RCC 7860 (cell line): ENCODE measurements at regions not wholly inside any gene's neighbourhood (a gene's known extent, or its start where the extent isn't known, plus 50 kb on each side); places are given as distances from the start of the nearest gene placed in this dataset.
"Not testable (repeated sequence)": the region's sequence is repeated elsewhere in the genome, so short reads cannot be mapped to it uniquely, and the experiment has no call there.

Experiments
- DNase-seq: peaks from one replicate; pipeline ENCODE4 v3.0.0-alpha.2; 2015; ENCODE audit warnings: low spot score
- FAIRE-seq: peaks from 2 replicates; lab custom pipeline; 2012; peaks lifted over from hg19 to GRCh38; lab: Jason Lieb, UNC

DNA sequence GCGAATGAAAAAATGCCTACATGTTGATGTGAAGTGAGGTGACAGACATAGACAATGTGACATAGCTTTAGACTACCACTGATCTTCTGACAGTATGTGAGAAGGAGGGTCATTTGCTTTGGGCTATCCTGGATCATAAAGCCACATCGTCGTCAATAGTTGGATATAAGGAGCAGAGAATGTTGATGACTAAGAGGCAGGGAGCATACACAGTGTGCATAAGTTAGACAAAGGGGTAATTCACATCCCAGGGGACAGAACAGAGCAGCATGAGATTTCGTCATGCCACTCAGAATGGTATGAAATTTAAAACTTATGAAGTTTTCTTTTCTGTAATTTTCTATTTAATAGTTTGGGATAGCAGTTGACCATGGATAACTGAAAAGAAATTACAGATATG, 403.2 kb downstream of the DSC3 start:
- no peak for DNase-seq

GRCh38 chr18:30634249-30634648, 408.3 kb downstream of the DSC3 start:
- no peak for FAIRE-seq
- no peak for DNase-seq

More for the DNA sequence above, 403.2 kb downstream of the DSC3 start:
- no peak for FAIRE-seq

- no peak for FAIRE-seq
- no peak for DNase-seq
These were observed 410.4 kb downstream of the DSC3 start for GRCh38 chr18:30632071-30632698.

GRCh38 chr18:30625961-30626360, 416.6 kb downstream of the DSC3 start:
- FAIRE-seq (no peak), DNase-seq (no peak)

DNA sequence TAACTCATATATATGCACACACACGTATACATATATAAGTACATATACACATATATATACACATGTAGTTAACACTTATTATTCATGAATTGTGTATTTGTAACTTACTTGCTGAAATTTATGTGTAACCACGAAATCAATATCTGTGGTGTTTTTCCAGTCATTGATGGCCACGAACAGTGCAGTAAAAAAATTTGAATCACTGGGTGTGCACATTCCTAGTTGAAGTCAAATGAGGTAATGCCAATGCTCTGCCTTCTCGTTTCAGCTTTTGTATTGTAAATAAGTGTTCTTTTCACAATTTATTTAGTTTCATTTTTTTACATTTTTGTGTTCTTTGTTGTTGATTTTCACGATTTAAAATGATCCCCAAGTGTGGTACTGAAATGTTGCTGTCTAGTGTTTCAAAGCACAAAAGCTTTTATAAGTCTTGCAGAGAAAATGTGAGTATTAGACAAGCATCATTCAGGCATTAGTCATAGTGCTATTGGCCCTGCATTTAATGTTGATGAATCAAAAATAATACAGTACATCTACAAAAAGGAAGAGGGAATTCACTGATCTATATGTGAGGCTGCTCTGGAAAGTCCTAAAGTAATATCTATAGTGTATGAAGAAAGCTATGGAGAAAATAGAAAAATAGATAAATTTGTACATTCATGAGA, 419.0 kb downstream of the DSC3 start:
- DNase-seq, result no peak
- no peak for FAIRE-seq

- DNase-seq (no peak), FAIRE-seq (no peak)
These were observed 419.9 kb downstream of the DSC3 start for GRCh38 chr18:30622635-30623034.

DNA sequence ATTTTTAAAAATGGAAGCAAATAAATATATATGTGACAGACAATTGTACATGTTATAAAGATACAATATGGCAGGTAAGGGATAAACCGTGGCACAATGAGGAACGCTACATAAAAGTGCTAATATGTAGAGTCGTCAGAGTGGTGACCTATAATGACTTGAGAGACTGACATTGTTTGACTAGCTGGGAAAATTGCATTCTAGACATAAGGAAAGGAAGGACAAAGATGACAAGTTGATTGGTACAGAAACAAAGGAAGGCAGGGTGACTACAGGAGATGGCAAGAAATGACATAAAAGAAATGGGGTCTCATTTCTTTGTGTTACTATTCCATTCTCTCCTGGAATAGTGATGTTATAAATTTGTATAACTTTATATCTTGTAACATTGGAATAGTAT, 420.4 kb downstream of the DSC3 start:
- DNase-seq, result no peak
- no peak for FAIRE-seq

DNA sequence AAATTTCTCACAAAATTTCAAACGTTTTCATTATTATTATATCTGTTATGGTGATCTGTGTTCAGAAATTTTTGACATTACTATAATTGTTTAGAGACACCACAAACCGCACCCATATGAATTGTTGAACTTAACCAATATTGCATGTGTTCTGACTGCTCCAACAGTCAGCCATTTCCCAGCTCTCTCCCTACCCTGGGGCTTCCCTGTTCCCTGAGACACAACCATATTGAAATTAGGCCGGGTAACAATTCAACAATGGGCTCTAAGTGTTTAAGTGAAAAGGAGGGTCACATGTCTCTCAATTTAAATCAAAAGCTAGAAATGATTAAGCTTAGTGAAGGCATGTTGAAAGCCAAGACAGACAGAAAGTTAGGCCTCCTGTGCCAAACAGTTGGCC, 424.0 kb downstream of the DSC3 start:
- no peak for FAIRE-seq
- no peak for DNase-seq

DNA sequence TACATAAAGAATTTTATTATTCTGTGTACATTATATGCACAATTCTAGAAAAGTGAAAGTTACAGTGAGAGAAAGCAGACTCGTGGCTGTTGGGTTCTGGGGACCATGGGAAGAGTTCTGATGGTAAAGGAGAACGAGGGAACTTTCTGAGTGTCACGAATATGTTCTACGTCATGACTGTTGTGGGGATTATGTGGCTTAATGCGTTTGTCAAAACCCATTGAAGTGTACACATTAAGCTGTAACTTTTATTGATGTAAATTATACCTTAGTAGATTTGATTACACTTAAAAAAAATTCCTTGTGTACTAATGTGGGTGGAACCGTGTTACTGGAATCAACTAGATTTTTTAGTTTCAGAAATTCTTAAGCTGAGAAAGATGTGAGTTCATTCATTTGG, 426.1 kb downstream of the DSC3 start:
- FAIRE-seq (no peak), DNase-seq (no peak)

DNA sequence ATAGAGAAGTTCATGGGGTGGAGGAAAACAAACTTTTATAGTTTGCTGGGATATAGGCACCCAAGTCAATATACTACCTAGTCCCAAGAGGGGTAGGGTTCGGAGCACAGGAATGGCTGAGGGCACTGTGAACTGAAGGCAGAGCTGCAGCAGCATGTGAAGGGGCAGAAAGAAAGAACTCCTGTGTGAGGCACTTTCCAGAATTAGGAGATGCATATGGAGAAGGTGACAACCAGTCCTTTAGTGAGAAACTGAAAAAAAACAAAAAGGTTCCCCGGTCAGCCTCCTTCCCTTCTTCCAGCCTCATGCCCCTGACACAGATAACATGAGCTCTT, 429.1 kb downstream of the DSC3 start:
- DNase-seq (no peak), FAIRE-seq (no peak)

GRCh38 chr18:30601541-30601940, 441.0 kb downstream of the DSC3 start:
- DNase-seq (no peak), FAIRE-seq (no peak)

GRCh38 chr18:30597202-30597601, 445.3 kb downstream of the DSC3 start:
- FAIRE-seq, result no peak
- no peak for DNase-seq

GRCh38 chr18:30596635-30597034, 445.9 kb downstream of the DSC3 start:
- FAIRE-seq, result no peak

GRCh38 chr18:30595942-30596341, 446.6 kb downstream of the DSC3 start:
- DNase-seq, result no peak
- FAIRE-seq, result no peak

More at GRCh38 chr18:30596635-30597034, 445.9 kb downstream of the DSC3 start:
- DNase-seq, result no peak

GRCh38 chr18:30594911-30595310, 447.6 kb downstream of the DSC3 start:
- not testable (repeated sequence) for DNase-seq, FAIRE-seq

GRCh38 chr18:30591462-30591861, 451.1 kb downstream of the DSC3 start:
- FAIRE-seq (no peak), DNase-seq (no peak)

- FAIRE-seq (no peak), DNase-seq (no peak)
These were observed 453.8 kb downstream of the DSC3 start for GRCh38 chr18:30588673-30589164.

GRCh38 chr18:30583768-30584167, 458.8 kb downstream of the DSC3 start:
- no peak for DNase-seq
- FAIRE-seq, result no peak

- FAIRE-seq, result no peak
- no peak for DNase-seq
These were observed 460.5 kb downstream of the DSC3 start for GRCh38 chr18:30582078-30582477.

GRCh38 chr18:30578707-30579106, 463.8 kb downstream of the DSC3 start:
- FAIRE-seq (no peak), DNase-seq (no peak)

GRCh38 chr18:30572214-30572613, 470.3 kb downstream of the DSC3 start:
- no peak for FAIRE-seq

GRCh38 chr18:30568333-30568732, 474.2 kb downstream of the DSC3 start:
- FAIRE-seq, result no peak
- no peak for DNase-seq

More at GRCh38 chr18:30572214-30572613, 470.3 kb downstream of the DSC3 start:
- no peak for DNase-seq

- DNase-seq, result no peak
- FAIRE-seq, result no peak
These were observed 475.7 kb downstream of the DSC3 start for GRCh38 chr18:30566877-30567276.
